ENCODE measurements at regions not wholly inside any gene's neighbourhood (a gene's known extent, or its start where the extent isn't known, plus 50 kb on each side); places are given as distances from the start of the nearest gene placed in this dataset.
"Not testable (repeated sequence)": the region's sequence is repeated elsewhere in the genome, so short reads cannot be mapped to it uniquely, and the experiment has no call there.

GRCh38 chr20:41733151-41733550, 115.0 kb upstream of the CHD6 start:
- Histone ChIP-seq H3K27me3 (replicated peaks; ENCODE audit: insufficient read depth, low read length) (no peaks in the 10 kb centered on the region), H3K27ac (ENCODE audit: low read length) (no peak overlapping the region), H3K4me2 (ENCODE audit: low read depth, low read length) (no peak overlapping the region), H3K4me3 (ENCODE audit: low read length) (no peak overlapping the region), H2AFZ (ENCODE audit: low read length) (no peak overlapping the region), H3K36me3 (replicated peaks; ENCODE audit: insufficient read depth, low read length) (no peaks in the 10 kb centered on the region), H3K9ac (ENCODE audit: low read length) (no peak overlapping the region), H3K79me2 (ENCODE audit: low read length) (no peaks in the 10 kb centered on the region), H3K9me3 (replicated peaks; ENCODE audit: insufficient read depth, low read length) (no peaks in the 10 kb centered on the region), H3K4me1 (ENCODE audit: low read length) (no peaks in the 10 kb centered on the region), H4K20me1 (ENCODE audit: insufficient read depth, low read length) (no peaks in the 10 kb centered on the region), H3K9me2 (replicated peaks; ENCODE audit: insufficient read depth, low read length) (no peaks in the 10 kb centered on the region), H3F3A (ENCODE audit: insufficient read depth, low read length) (no peaks in the 10 kb centered on the region)
- TF ChIP-seq CTCF (IDR thresholded peaks at IDR 0.05; ENCODE audit: low read length), result no peak
- TF ChIP-seq EZH2phosphoT487 (IDR thresholded peaks at IDR 0.05; ENCODE audit: low read length), result no peak
- no peak for TF ChIP-seq EZH2 (optimal IDR thresholded peaks at IDR 0.05; ENCODE audit: low read depth, low read length)
- no peak for DNase-seq

GRCh38 chr20:41731198-41731597, 113.0 kb upstream of the CHD6 start:
- not testable (repeated sequence) for H2AFZ ChIP-seq (ENCODE audit: low read length); H3K9ac ChIP-seq (ENCODE audit: low read length); H3K4me1 ChIP-seq (ENCODE audit: low read length); H3K27ac ChIP-seq (ENCODE audit: low read length); DNase-seq; H3K79me2 ChIP-seq (ENCODE audit: low read length); H3K4me3 ChIP-seq (ENCODE audit: low read length); H3K27me3 ChIP-seq (replicated peaks; ENCODE audit: insufficient read depth, low read length); H3K36me3 ChIP-seq (replicated peaks; ENCODE audit: insufficient read depth, low read length); H3F3A ChIP-seq (ENCODE audit: insufficient read depth, low read length); H4K20me1 ChIP-seq (ENCODE audit: insufficient read depth, low read length); H3K9me2 ChIP-seq (replicated peaks; ENCODE audit: insufficient read depth, low read length); H3K9me3 ChIP-seq (replicated peaks; ENCODE audit: insufficient read depth, low read length); H3K4me2 ChIP-seq (ENCODE audit: low read depth, low read length)

GRCh38 chr20:41727681-41728080, 109.5 kb upstream of the CHD6 start:
- not testable (repeated sequence) for H3K4me1 ChIP-seq (ENCODE audit: low read length); H3K79me2 ChIP-seq (ENCODE audit: low read length); H3K4me2 ChIP-seq (ENCODE audit: low read depth, low read length); H3K27ac ChIP-seq (ENCODE audit: low read length); H3K9me2 ChIP-seq (replicated peaks; ENCODE audit: insufficient read depth, low read length); H4K20me1 ChIP-seq (ENCODE audit: insufficient read depth, low read length); H3K9me3 ChIP-seq (replicated peaks; ENCODE audit: insufficient read depth, low read length); H3K27me3 ChIP-seq (replicated peaks; ENCODE audit: insufficient read depth, low read length); H3K9ac ChIP-seq (ENCODE audit: low read length); H2AFZ ChIP-seq (ENCODE audit: low read length); H3F3A ChIP-seq (ENCODE audit: insufficient read depth, low read length); H3K36me3 ChIP-seq (replicated peaks; ENCODE audit: insufficient read depth, low read length); DNase-seq; H3K4me3 ChIP-seq (ENCODE audit: low read length)

- no peaks in the 10 kb centered on the region for H3K79me2 ChIP-seq (ENCODE audit: low read length)
- no peaks in the 10 kb centered on the region for H3K4me1 ChIP-seq (ENCODE audit: low read length)
- H3K36me3 ChIP-seq (replicated peaks; ENCODE audit: insufficient read depth, low read length), result no peaks in the 10 kb centered on the region
- H3F3A ChIP-seq (ENCODE audit: insufficient read depth, low read length), result no peaks in the 10 kb centered on the region
- no peak overlapping the region for H3K4me3 ChIP-seq (ENCODE audit: low read length)
- TF ChIP-seq CTCF (IDR thresholded peaks at IDR 0.05; ENCODE audit: low read length), result no peak
- TF ChIP-seq EZH2phosphoT487 (IDR thresholded peaks at IDR 0.05; ENCODE audit: low read length), result no peak
- TF ChIP-seq EZH2 (optimal IDR thresholded peaks at IDR 0.05; ENCODE audit: low read depth, low read length), result no peak
- no peak overlapping the region for H2AFZ ChIP-seq (ENCODE audit: low read length)
- H4K20me1 ChIP-seq (ENCODE audit: insufficient read depth, low read length), result no peaks in the 10 kb centered on the region
- H3K27ac ChIP-seq (ENCODE audit: low read length), result no peak overlapping the region
- H3K9ac ChIP-seq (ENCODE audit: low read length), result no peak overlapping the region
- H3K9me2 ChIP-seq (replicated peaks; ENCODE audit: insufficient read depth, low read length), result no peaks in the 10 kb centered on the region
- no peak for DNase-seq
- H3K9me3 ChIP-seq (replicated peaks; ENCODE audit: insufficient read depth, low read length), result no peaks in the 10 kb centered on the region
- H3K27me3 ChIP-seq (replicated peaks; ENCODE audit: insufficient read depth, low read length), result no peaks in the 10 kb centered on the region
- H3K4me2 ChIP-seq (ENCODE audit: low read depth, low read length), result no peak overlapping the region
Measured at GRCh38 chr20:41726727-41727126, 108.5 kb upstream of the CHD6 start.
